Small intestine (tissue), 7 donors: ENCODE measurements at regions not wholly inside any gene's neighbourhood (a gene's known extent, or its start where the extent isn't known, plus 50 kb on each side); places are given as distances from the start of the nearest gene placed in this dataset.
A peak's percentile ranks its signal among the peaks of the same experiment; 100 is the strongest.
"Not testable (repeated sequence)": the region's sequence is repeated elsewhere in the genome, so short reads cannot be mapped to it uniquely, and the experiment has no call there.

Experiments used
- DNase-seq, 2 donors: peaks; one replicate each; pipeline versions ENCODE4 v3.0.0 to v3.0.0-alpha.2; 2013
- FAIRE-seq: peaks from 2 replicates; lab custom pipeline; 2012; peaks lifted over from hg19 to GRCh38; lab: Jason Lieb, UNC
- H3K27ac ChIP-seq, 3 donors: one replicate each; pipeline ENCODE4 v1.5.1; 2013; ENCODE audit warnings: low read length in 2 of 3, mild to moderate bottlenecking in 2 of 3, control low read depth in 1 of 3, inconsistent platforms in 1 of 3, low read depth in 1 of 3, moderate library complexity in 1 of 3
- H3K27me3 ChIP-seq, 3 donors: one replicate each; pipeline ENCODE4 v1.6.1; 2013; ENCODE audit warnings: low read length in 3 of 3, inconsistent platforms in 1 of 3; ENCODE audit not compliant: control insufficient read depth in 3 of 3, insufficient read depth in 3 of 3
- H3K36me3 ChIP-seq, 3 donors: one replicate each; pipeline ENCODE4 v1.6.1; 2013; ENCODE audit warnings: low read length in 3 of 3, inconsistent platforms in 1 of 3, low read depth in 1 of 3, mild to moderate bottlenecking in 1 of 3, moderate library complexity in 1 of 3; ENCODE audit not compliant: control insufficient read depth in 3 of 3, insufficient read depth in 2 of 3
- H3K4me1 ChIP-seq, 3 donors: one replicate each; pipeline ENCODE4 v1.6.1; 2013; ENCODE audit warnings: low read length in 2 of 3, inconsistent platforms in 1 of 3, low read depth in 1 of 3, mild to moderate bottlenecking in 1 of 3, moderate library complexity in 1 of 3; ENCODE audit not compliant: control insufficient read depth in 3 of 3, insufficient read depth in 2 of 3
- H3K4me3 ChIP-seq, 3 donors: one replicate each; pipeline ENCODE4 v1.5.1; 2013; ENCODE audit warnings: low read length in 3 of 3, control low read depth in 1 of 3, inconsistent platforms in 1 of 3, low read depth in 1 of 3, mild to moderate bottlenecking in 1 of 3, moderate library complexity in 1 of 3
- H3K9me3 ChIP-seq, 2 donors: one replicate each; pipeline ENCODE4 v1.6.1; 2013; ENCODE audit warnings: low read depth in 1 of 2, low read length in 1 of 2; ENCODE audit not compliant: control insufficient read depth in 2 of 2, insufficient read depth in 1 of 2
- WGBS, 3 donors: extraction: QIAGEN DNeasy Blood & Tissue Kit; methylation state at CpG; one replicate each; pipeline ENCODE4 v1.1.7; 2013; 5-methylcytosine and 5-hydroxymethylcytosine counted together
- donor health status: healthy with polysubstance abuse.
- donor health status: control.
- donor health status: control.
- donor health status: Bipolar disorder and iron deficiency.
- donor health status: healthy.

DNA sequence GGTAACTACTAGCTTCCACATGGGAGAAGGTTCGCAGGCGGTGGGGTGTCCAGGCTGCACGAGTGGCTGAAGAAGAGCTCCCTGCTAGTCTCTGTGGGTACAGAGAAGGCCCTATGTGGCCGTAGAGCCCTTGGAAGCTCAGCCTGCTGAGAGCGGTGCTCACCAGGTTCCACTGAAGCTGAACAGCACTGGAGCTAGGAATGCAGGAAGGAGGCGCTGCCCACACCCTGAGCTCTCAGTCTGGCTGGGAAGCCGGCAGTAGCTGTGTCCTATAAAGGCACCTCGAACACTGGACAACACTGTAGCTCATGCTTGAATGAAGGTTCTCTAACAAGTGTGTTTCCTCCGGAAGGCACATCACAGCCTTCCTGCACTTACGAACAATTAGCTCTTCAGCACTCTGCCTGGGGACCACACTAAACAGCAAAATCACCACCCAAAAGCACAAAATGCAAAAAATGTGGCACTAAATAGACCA lies 64.6 kb downstream of the SOWAHC start:
- DNase-seq, H3K36me3 ChIP-seq, FAIRE-seq, H3K9me3 ChIP-seq, H3K4me3 ChIP-seq, H3K27me3 ChIP-seq, H3K27ac ChIP-seq: not testable (repeated sequence)
- WGBS, 3 donors, result 79 to 82% (median 80%) methylated on average over 9 to 10 of the region's 10 CpGs
- peaks cover 0 to 35% (median 6%) of the 10 kb centered on the region in 3 donors for H3K4me1 ChIP-seq

DNA sequence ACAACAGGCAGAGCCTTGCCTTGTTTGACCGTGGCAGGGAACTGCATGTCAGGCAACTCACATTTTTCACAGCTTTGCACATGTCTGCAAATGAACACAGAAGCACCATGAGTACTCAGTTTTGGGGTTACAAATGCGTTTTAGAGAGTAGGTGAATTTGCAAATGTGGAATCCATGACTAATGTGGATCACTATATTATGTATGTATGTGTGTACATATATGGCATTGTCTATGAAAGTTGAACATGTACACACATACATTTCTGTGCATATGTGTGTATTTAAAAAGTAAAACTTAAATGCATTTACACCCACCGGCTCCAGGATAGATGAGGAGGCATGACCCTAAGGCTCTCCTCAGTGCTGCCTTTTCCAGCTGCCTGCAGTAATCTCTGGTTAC lies 65.1 kb downstream of the SOWAHC start:
- H3K27ac ChIP-seq, result no peak overlapping the region
- no peaks in the 10 kb centered on the region for H3K36me3 ChIP-seq
- no peak for FAIRE-seq

DNA sequence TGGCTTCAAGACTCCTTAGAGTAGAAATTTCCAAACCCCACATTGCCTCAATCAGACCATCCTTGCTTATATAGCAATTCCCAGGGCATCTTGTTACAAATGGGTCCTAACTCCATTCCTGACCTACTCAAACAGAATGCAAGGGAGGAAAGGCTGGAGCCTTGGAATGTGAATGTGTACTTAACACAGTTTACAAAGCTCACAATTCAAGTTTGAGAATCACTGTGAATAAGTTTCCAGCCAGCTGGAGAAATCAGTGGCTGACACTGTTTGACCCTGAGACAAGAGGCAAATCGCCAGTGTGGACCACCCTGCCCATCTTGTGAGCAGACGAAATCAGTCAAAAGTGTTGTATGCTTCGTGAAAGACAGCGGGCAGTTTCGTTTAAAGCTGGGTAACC lies 65.5 kb downstream of the SOWAHC start:
- 67 to 83% (median 74%) methylated on average over 5 of the region's 5 CpGs for WGBS, 3 donors
- H3K9me3 ChIP-seq, result no peaks in the 10 kb centered on the region
- no peaks in the 10 kb centered on the region for H3K27me3 ChIP-seq
- no peaks in the 10 kb centered on the region for H3K36me3 ChIP-seq
- peaks cover 0 to 34% (median 6%) of the 10 kb centered on the region in 3 donors for H3K4me1 ChIP-seq
- H3K4me3 ChIP-seq, result no peak overlapping the region
- FAIRE-seq (no peak), DNase-seq (no peak)
- H3K27ac ChIP-seq, result no peak overlapping the region

More for the DNA sequence above, 65.1 kb downstream of the SOWAHC start:
- H3K4me1 ChIP-seq, result peaks cover 0 to 35% (median 6%) of the 10 kb centered on the region in 3 donors
- no peaks in the 10 kb centered on the region for H3K9me3 ChIP-seq
- H3K4me3 ChIP-seq, result no peak overlapping the region
- no peaks in the 10 kb centered on the region for H3K27me3 ChIP-seq
- no peak for DNase-seq
- 79 to 95% (median 82%) methylated on average over 3 of the region's 3 CpGs for WGBS, 3 donors

DNA sequence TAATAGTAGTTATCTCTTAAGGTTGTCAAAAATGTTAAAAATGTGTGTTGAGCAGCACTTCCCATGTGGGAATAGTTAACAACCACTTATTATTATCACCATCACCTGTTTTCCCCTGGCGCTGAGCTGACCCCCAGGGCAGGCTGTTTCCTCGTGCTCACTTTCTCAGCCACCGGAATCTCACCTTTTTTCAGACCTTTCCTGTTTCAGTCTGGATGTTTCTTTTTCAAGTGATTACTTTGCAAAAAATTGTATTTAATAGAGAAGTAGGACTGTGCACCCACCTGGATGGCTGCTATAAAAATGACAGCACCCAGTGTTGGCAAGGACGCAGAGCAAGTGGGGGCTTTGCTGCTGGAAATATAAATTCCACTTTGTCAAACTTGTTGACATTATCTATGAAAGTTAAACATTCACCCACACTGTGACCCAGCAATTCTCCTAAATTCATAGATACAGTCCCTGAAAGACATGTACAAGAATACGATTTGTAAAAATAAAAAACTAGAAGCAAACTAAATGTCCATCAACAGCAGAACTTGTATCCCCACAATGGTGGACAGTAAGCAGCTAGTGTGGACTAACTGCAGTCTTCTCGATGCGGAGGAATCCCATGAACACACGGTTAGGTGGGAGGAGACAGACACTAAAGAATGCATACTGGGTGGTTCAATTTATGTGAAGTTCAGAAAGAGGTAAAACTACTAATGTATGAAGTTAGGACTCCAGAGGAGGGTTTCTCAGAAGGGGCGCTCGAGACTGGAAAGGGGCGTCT lies 66.5 kb downstream of the SOWAHC start:
- H3K9me3 ChIP-seq, result no peaks in the 10 kb centered on the region
- DNase-seq, result peak in 1 of 2 donors; percentile 69
- H3K27ac ChIP-seq, result peak overlapping the region in 1 of 3 donors; percentile 47
- H3K36me3 ChIP-seq, result no peaks in the 10 kb centered on the region
- no peak overlapping the region for H3K4me3 ChIP-seq
- no peaks in the 10 kb centered on the region for H3K27me3 ChIP-seq
- no peak for FAIRE-seq
- peaks cover 0 to 29% (median 4%) of the 10 kb centered on the region in 3 donors for H3K4me1 ChIP-seq
- 47 to 72% (median 55%) methylated on average over 11 of the region's 11 CpGs for WGBS, 3 donors

DNA sequence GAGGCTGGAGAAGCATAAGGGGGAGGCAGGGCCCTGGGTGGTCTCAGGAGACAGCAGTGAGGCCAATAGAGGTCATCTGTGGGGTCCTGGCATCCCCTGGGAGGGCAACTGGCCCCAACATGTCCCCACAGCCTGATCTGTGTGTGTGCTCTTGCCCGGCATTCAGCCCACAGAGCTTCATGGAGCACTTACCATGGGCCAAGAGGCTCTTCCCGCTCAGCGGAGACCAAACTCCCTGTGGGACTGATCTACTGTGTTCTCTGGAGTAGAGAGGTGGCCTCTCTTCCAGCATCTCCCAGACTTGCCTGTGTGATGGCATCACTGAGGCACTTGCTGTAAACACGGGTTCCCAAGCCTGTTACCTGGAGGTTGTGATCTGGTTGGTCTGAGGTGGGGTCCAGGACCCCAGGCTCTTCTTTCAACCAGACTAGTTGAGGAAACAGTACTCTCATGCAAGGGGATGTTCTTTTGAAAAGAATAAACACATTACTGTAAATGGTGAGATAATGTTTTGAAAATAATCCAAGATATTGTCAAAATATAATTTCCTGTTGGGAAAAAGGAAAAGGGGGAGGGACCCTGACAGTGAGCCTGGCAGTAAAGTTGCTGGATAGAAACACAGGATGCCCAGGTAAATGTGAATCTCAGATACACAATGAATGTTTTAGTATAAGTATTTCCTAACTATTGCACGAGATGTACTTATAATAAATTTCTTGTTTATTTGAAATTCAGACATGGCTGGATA lies 67.6 kb downstream of the SOWAHC start:
- Histone ChIP-seq H3K4me1 (peaks cover 0 to 21% (median 2%) of the 10 kb centered on the region in 3 donors), H3K27ac (peak overlapping the region in 1 of 3 donors; percentile 45), H3K36me3 (no peaks in the 10 kb centered on the region), H3K4me3 (no peak overlapping the region), H3K27me3 (no peaks in the 10 kb centered on the region), H3K9me3 (no peaks in the 10 kb centered on the region)
- FAIRE-seq, result no peak
- WGBS, 3 donors, result 73 to 92% (median 82%) methylated on average over 5 of the region's 5 CpGs
- no peak for DNase-seq

DNA sequence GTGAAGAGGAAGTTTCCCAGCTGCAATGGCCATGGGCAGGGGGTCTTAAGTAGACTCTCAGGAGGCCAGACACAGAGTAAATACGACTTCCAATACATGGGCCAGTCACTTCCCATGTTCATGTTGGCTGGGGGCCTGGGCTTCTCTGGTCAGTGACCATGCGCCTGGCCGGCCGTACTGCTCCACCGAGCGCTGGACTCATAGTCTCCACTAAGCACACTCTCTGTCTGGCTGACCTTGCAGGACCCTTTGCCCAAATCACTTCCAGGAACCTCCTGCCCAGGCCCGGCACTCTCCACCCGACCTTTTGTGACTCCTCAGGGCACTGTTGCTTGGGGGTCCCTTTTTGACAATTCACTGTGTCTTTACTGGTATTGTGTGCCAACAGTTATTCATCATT lies 69.3 kb downstream of the SOWAHC start:
- H3K27ac ChIP-seq, result no peak overlapping the region
- 83 to 93% (median 91%) methylated on average over 8 of the region's 8 CpGs for WGBS, 3 donors
- no peaks in the 10 kb centered on the region for H3K36me3 ChIP-seq
- peaks cover 0 to 18% (median 2%) of the 10 kb centered on the region in 3 donors for H3K4me1 ChIP-seq
- no peaks in the 10 kb centered on the region for H3K9me3 ChIP-seq
- no peaks in the 10 kb centered on the region for H3K27me3 ChIP-seq
- H3K4me3 ChIP-seq, result no peak overlapping the region
- FAIRE-seq (no peak), DNase-seq (no peak)

DNA sequence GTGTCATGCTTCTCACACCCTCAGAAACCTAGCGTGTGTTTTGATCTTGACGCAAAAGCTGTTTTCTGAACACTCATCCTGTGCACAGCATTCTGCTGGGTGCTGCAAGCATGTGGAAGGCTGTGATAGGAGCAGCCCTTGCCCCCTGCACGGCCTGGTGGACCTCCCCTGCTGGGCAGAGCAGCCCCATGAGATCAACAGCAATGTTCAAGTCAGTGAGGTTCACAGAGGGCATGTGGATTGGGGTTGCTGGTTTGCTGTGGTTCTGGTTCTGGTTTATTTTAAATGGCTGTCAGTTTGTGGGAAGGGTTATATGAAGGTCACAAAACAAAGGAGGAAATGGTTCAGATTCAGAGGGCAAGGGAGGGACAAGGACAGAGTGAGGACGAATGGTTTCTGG lies 71.3 kb downstream of the SOWAHC start:
- H3K27ac ChIP-seq, result no peak overlapping the region

DNA sequence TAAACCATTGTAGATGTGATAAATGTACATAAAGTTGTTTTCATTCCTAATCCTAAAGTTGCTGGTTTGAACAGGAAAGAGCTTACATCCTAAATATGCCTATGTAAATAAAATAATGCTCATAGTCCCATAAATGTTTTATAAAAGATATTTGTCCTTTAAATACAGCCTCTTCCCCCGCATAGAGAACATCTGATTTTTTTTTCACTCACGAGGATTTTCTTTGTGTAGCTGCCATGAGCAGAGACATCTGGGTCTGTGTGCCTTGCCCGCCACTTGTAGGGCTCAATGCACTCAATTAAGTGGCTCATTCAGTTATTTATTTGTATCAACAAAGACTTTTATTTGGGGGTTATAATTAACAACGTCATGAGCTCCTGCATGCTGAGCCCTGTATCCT lies 72.8 kb downstream of the SOWAHC start:
- WGBS, 3 donors, result 74 to 80% (median 75%) methylated on average over 4 of the region's 4 CpGs
- H3K4me3 ChIP-seq, result no peak overlapping the region
- H3K27ac ChIP-seq, result no peak overlapping the region
- no peaks in the 10 kb centered on the region for H3K27me3 ChIP-seq
- H3K4me1 ChIP-seq, result peaks cover 5 to 32% (median 12%) of the 10 kb centered on the region in 3 donors
- no peaks in the 10 kb centered on the region for H3K9me3 ChIP-seq
- no peak for FAIRE-seq
- no peak for DNase-seq
- no peaks in the 10 kb centered on the region for H3K36me3 ChIP-seq

More for the DNA sequence above, 71.3 kb downstream of the SOWAHC start:
- Histone ChIP-seq H3K27me3 (no peaks in the 10 kb centered on the region), H3K9me3 (no peaks in the 10 kb centered on the region), H3K36me3 (no peaks in the 10 kb centered on the region), H3K4me3 (no peak overlapping the region), H3K4me1 (peaks cover 2 to 24% (median 4%) of the 10 kb centered on the region in 3 donors)
- 74 to 80% (median 79%) methylated on average over 4 of the region's 4 CpGs for WGBS, 3 donors
- FAIRE-seq, result no peak
- no peak for DNase-seq
